HG02798 (cell line): ENCODE measurements at regions not wholly inside any gene's neighbourhood (a gene's known extent, or its start where the extent isn't known, plus 50 kb on each side); places are given as distances from the start of the nearest gene placed in this dataset.
A peak's percentile ranks its signal among the peaks of the same experiment; 100 is the strongest.

Experiments used
- ATAC-seq: cut with Tn5 transposase; IDR thresholded peaks from one replicate; pipeline ENCODE4 v1.9.1; 2021; ENCODE audit warnings: mild to moderate bottlenecking; ENCODE audit not compliant: unreplicated experiment, poor library complexity

DNA sequence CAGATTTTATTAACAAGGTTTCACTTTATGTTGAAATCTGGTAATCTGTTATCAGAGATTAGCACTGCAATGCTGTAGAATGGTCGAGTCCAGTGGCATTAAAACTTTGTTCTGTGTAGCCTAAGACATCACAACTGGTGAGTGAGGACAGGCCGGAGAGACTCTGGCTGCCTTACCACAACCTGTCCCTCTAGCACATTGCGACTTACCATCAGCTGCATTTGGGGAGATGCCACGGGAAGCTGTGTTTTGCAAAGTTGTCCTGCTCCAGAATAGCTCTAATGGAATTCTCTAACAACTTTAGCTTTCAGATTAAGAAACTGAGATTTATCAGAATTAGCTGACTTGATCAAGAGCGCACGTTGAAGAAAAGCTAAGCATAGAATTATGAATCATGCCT, 493.3 kb downstream of the MAFB start:
- no peak for ATAC-seq

DNA sequence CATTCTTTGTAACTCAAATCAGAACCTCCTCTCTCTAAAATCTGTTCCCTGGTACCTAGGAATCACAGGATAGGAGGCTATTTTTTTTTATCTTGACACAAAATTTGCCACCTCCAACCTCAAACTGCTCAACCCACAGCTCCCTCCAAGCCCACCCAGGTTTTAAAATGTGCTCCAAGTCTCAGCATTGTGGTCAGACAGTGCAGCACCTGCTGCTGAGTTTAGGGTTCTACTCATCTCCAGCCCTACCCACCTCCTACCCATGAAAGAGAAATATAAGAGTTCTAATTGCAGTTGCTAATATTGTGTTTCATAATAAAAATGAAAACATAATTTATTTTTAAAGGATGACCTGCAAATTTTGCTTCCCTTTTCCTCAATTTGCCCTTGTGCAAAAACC, 496.5 kb downstream of the MAFB start:
- ATAC-seq, result no peak

DNA sequence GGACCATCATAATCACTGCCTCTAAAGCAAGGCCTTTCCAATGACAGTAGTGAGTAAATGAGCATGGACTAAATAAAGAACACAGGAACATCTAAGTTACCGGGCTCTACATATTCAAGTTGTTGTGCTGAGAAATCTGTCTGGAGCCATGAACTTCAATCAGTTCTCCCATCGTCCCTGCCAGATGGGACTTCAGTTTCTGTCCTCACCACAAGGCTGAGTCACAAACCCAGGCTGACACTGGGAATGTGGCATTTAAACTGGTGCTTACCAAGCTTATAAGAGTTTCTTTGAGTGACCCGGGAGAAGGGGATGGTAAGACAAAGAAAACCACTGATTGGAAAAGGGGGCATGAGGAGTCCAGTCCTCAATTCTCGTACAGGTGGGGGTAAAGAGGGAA, 497.0 kb downstream of the MAFB start:
- ATAC-seq, result no peak

DNA sequence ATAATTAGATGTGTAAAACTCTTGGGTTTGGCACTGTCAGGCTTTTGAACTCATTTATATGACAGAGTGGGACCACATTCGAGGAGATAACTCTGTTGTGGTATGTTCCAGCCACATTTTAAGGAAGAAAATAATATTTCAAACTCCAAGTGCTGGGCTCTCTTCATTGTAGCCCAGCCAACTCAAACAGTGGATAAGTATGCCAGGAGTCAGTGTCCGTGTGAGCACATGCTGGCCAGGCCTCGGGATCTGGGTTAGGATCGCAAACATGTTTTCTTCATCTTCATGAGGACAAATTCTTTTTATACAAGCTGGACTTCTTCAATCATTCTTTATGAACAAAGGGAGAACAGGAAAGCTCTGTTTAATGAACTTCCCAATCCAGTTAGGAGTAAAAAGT, 497.5 kb downstream of the MAFB start:
- ATAC-seq, result no peak

DNA sequence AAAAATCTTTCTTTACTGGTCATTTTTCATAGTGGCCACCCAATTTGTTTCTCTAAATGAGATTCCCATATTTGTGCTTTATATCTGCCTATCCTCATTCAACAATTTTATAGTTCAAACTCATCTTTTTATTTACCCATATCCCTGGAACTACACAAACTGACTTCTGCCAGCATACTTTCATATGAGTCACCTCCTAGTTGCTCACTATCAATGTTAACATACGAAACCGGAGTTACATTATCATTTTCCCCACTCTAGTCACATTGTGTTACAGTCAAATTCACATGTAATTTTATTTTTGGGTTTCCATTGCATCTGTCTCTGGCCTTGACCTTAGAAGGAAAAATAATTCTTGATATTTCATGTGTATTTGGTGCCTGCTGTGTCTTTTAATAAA, 499.4 kb downstream of the MAFB start:
- ATAC-seq, result no peak

DNA sequence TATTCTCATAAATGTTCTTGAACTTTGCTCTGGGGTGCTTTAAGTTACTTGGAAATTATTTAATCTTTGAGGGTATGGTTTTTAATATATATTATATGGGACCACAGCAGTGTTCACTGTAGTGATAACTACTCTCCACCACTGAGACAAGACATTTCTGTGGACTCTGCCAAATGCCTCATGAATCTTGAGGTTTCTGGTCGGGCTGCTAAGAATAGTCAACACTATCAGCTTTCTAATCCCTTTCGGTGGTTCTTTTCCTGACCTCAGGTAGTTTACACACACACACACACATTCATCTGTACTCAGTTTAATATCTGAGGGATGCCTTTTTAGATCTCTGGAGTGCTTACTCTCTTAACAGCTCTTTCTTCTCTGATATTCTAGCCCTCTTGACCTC, 500.7 kb downstream of the MAFB start:
- ATAC-seq, result no peak

DNA sequence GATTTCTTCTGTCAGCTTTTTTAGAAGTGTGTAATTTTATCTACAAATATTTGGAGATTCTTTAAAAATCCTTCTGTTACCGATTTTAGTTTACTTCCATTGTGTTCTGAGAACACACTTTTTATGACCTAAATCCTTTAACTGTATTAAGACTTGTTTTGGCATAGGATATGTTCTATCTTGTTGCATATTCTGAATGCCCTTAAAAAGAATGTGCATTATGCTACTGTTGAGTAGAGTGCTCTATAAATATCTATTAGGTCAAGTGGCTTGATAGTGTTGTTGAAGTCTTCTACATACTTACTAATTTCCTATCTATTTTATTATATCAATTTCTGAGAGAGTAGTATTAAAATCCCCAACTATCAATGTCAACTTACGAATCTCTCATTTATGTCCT, 502.2 kb downstream of the MAFB start:
- no peak for ATAC-seq

DNA sequence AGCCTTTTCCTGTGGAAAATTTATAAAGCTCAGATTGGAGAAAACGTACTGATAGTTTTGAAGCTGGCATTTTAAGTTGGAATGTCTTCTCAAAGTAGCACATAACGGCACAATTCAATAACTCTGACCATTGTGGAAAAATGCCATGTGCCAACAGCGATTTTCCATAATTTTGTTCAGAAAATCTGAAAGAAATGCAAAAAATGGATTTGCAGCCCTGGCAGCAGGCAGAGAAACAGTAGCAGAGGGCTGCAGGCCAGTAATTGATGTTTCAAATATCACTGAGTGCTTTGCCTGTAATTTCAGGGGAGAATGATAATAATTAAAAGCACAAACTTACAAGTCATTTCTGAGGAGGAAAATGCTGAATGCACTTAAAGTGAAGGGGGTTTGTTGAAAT, 507.4 kb downstream of the MAFB start:
- no peak for ATAC-seq

DNA sequence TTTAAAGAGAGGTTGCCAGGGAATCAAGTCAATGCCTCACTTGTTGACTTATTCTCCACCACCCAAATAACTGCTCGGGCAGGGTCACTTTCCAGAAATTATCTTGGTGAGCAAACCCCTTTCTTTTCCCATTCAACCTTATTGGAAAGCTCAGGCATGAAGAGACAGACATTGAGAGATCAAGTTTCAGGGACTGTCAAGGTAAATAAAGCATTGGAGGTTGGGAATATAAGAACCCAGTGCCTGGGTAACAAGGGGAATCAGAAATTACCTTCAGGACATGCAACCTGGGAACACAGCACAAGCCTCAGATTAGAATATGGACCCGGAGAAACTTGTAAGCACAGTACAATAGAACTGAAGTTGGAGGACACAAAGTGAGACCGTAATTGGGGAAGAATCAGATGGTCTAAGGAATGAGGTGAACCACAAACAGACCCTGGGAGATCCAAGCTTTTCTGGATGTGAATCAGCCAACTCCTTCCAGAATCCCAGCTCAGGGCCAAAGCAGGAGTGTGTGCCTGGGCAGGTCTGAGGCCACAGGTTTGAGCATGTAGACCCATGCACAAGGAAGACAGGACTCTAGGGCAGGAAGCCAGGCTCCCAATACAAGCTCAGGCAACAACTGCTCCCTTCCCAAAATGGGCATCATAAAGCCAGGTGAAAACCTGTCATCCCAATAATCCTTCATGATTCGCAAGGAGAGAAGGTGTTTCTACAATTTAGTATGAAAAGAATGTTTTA, 512.8 kb downstream of the MAFB start:
- no peak for ATAC-seq

DNA sequence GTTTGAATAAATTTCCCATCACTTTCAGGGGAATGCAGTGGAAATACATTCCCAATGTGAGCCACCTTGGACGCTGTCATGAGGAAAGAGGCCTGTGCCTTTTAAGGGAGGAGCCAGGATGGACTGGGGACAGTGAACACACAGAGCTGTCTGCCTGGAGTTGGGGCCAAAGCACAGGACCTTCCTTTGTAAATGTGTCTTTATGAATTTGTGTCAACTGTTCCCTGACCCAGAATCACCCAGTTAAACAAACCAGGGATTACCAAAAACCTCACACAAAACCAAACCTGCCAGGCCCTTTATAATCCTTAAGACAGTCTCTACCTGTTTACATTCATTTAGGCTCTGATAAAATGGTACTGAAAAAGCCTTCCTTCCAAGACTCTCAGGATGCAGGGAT, 513.7 kb downstream of the MAFB start:
- no peak for ATAC-seq

DNA sequence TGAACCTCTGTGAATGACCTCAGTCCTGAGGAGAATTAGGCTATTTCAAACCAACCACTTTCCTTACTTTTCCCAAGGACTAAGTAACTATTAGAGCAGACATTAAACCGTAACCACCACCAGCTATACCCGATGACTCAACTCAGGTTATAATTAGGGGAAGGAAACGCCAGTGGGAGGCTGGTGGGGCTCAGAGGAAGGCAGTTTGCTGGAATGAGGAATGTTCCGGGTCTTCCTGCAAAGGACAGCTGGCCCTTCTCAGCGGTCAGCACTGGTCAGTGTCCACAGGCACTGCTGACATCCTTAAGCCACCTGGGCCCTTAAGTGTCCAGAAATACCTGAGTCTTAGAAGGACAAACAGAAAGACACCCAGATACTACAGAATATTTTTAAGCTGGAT, 515.2 kb downstream of the MAFB start:
- ATAC-seq, result no peak

DNA sequence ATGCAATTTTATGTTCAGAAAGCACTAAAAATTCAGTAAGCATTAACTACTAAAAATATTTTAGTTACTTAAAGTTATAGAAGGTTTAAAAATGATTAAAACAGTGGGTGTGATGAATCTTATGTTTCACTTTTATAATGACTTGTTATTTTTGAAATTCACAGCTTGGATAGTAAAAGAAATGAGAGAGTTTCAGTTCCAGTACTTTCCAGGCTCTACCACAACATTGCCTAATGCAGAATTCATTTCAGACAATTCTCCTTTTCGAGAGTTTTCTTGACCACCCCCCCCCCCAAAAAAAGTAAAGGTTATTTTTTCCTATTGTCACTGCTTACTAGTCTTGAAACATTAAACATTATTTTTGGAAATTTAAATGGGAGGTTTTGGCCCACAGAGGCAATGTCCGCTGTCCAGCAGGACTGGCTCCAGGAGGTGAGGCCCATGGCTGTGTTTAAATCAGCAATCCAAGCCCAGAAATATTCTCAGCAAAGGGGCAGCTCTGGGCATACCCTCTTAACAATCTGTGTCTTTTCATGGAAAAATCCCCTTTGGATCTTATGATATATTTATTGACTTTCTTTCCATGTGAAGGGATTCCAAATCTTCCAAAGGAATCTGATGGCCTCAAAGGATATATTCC, 519.9 kb downstream of the MAFB start:
- ATAC-seq, result no peak

DNA sequence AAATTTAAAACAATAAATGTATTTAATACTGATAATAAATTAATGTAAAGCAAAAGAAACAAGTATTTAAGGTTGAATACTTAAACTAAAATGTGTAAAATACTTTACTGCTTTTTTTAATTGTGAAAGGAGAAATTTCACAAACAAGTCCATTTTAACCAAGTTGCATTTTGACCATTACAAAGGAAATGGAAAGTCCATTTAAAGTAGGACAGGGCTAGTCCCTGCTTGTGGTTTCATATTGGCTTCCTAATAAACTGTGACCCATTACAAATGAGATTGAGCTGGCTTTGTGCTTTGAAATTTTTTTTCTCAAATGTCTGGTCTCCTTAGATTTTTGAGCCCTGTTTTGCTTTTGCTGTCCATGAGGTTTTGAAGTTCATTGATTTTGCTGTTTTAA, 527.6 kb downstream of the MAFB start:
- ATAC-seq, result no peak

DNA sequence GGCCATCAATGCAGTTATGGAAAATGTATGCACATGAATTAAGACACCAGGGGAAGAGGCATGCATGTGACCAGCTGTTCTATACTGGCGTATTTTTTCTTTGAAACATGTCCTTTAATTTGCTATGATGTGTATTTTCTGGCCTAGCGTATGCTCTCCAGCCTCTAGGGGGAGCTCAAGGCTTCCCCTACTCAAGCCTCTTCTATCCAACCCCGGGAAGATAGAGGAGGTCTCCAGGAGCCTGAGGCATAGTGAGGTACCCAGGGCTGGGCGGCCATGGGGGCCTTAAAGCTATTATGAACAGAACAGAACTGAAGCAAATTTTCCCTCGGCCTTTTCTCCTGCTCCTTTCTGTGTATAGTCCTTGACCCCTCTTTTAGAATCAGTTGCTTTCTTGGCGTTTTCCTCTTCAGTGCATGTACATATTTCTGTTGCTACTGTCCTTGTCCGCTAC, 528.9 kb downstream of the MAFB start:
- peak; percentile 41 for ATAC-seq

DNA sequence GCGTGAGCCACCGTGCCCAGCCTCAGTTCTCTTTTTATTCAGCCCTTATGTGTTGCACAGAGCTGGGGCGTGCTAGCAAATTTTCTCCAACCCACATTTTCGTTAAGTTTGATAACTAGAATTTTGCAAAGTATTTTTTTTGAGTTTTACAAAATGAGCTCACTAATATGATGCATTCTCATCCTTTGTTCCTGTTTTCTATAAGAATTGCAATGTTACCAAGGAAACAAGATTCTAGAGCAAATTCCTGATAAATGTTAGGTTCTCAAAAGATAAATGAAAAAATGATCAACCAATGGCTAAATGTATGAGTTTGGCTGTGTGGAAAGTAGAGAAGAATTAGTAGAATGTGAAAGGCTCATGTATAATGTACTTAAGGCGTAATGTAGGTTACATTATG, 529.8 kb downstream of the MAFB start:
- ATAC-seq, result no peak

DNA sequence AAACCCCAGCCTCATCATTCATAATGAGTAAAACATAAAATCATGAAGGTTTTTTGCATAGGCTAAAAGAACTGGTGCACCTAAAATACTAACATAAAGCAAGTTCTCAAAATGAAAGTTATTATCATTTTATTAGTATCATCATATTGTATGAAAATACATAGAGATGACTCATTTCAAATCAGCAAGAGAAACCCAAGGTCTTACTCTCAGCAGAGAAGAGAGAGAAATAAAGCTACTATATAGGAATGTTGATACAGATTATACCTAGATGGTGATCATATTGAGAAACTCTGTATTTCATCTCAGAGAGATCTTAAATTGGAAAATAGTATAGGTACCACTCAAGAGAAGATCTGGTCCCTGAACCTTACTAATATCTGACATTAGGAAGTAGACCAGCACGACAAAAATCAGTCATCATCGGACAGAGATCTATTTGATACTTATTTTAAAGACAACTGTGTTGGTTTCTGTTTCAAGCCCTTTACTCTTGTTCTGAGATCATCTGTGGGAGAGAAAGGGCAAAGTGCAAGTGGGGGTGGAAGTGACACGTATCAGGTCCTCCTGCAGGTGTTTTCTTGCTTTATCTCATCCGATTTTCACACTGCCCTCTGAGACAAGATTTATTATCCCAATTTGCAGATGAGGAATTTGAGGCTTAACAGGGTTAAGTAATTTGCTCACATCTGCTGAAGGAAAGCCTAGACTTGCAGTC, 532.3 kb downstream of the MAFB start:
- ATAC-seq, result peak; percentile 94

DNA sequence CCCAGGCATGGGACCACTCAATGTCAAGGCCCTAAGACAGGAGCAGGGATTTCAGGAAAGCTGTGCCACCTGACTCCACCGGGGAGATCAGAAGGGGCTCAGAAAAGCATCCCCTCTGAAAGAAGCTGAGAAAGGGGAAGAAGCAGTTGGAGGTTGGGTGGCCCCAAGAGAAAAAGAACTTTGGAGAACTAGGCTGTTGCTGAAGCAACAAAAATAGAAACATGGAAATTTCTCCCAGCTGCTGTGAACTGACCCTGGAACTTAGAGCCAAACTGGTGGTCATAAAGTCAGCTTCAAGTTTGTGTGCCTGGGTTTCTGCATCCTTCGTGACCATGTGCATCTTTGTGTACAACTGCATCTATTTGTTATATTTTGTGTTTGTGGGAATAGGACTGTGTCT, 534.5 kb downstream of the MAFB start:
- no peak for ATAC-seq

DNA sequence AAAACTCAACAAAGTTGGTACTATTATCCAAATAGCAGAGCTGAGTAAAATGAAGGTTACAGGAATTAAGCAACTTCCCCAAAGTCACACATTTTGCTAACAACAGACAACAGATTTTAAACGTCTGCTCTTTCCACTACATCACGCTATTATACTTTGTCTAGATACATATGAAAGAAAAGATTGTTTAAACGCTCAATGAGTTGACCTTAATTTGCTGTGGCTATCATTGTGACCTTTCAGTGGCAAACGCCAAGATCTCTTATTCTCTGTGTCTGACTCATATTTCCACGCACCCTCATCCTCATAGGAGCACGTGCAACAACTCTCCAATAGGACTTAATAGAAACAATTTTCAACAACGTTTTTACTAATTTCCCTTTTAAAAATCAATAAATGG, 540.1 kb downstream of the MAFB start:
- ATAC-seq, result no peak

DNA sequence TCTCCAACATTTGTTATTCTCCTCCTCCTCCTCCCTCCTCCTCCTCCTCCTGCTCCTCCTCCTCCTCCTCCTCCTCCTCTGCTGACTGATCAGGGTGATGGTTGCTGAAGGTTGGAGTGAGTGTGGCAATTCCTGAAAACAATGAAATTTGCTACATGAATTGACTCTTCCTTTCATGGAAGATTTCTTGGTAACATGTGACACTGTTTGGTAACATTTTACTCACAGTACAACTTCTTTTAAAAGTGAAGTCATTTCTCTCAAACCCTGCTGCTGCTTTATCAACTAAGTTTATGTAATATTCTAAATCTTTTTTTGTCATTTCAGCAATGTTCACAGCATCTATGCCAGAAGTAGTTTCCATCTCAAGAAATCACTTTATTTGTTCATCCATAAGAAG, 543.0 kb downstream of the MAFB start:
- no peak for ATAC-seq

DNA sequence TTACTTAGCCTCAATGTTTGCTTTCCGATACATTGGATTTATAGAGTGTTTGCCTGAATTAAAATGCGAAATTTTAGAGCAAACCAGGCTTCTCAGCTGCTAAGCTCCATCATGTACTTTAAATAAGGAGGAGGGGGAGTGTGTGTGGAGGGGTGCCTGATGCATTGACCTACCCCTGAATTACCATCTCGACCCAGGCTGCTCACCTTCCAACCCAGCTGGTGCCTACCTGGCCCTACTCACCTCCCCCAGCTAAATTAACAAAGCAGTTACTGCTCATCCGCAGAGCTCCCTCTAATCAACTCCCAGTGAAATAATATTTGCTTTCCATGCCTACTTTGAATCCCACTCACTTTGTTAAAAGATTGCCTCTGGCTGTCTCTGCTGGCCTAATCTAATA, 544.5 kb downstream of the MAFB start:
- ATAC-seq, result no peak

DNA sequence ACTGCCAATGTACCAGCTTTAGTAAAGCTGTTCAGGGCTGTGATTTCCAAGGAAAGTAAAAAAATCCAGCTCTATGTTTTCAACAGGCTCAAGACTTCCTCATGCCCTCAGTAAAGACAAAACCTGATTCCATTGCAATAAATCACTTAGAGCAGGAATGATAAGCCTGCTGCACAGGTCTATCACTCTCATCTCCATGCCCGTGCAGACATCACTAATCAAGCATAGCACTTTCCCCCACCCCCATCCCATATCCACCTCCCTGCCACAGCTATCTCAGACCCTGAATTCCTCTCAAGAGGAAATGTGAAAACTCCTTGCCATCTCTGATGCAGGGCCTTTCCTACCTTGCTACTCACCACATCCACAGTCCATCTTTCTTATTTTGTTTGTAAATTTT, 554.9 kb downstream of the MAFB start:
- no peak for ATAC-seq

DNA sequence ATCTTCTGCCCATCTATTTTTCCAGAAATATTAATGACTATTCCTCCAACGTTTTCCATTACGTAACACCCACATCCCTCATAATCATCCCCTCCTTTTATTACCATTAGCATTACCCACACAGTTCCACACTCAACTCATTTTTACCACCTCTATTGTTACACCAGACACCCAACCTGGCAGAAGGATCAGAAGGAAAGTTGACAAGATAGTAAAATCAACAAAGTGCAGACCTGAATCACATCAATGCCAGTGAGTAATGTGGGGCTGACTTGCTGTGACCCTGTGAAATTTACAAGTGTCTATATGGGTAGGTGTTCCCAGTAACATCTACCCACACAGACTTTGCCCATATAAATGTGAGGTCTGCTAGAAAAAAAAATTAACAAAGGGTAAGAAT, 568.2 kb downstream of the MAFB start:
- ATAC-seq, result no peak
